ENCODE measurements at regions not wholly inside any gene's neighbourhood (a gene's known extent, or its start where the extent isn't known, plus 50 kb on each side); places are given as distances from the start of the nearest gene placed in this dataset.
"Not testable (repeated sequence)": the region's sequence is repeated elsewhere in the genome, so short reads cannot be mapped to it uniquely, and the experiment has no call there.

DNA sequence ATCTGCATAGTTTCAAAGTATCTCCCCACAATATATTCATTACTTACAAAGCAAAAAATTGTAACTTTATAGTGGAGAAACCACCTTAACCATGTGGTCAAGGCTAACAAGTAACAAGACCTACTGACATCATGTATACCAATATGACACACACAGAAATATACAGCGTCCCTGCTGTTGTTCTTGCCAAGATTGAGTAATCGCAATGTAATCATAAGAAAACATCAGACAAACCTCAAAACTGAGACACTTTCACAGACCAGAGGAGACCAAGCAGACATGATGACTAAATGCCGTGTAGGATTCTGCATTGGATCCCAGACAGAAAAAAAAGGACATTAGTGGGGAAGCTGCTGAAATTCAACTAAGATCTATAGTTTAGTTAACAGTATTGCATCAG lies 123.0 kb downstream of the ACAA2 start:
- Mint-ChIP-seq H3K27me3 (peaks cover 8% of the 10 kb centered on the region), H3K4me1 (no peaks in the 10 kb centered on the region), H3K27ac (no peak overlapping the region), H3K4me3 (no peak overlapping the region), H3K36me3 (ENCODE audit: low read depth) (no peaks in the 10 kb centered on the region), H3K9me3 (no peaks in the 10 kb centered on the region)
- intact Hi-C loops (cut with micrococcal nuclease), result no loop called here
- DNase-seq (no peak), ATAC-seq (ENCODE audit: low read depth) (no peak)
- ChIA-PET POLR2A (no interaction called here), CTCF (no interaction called here)
- TF ChIP-seq, protein P1, sequence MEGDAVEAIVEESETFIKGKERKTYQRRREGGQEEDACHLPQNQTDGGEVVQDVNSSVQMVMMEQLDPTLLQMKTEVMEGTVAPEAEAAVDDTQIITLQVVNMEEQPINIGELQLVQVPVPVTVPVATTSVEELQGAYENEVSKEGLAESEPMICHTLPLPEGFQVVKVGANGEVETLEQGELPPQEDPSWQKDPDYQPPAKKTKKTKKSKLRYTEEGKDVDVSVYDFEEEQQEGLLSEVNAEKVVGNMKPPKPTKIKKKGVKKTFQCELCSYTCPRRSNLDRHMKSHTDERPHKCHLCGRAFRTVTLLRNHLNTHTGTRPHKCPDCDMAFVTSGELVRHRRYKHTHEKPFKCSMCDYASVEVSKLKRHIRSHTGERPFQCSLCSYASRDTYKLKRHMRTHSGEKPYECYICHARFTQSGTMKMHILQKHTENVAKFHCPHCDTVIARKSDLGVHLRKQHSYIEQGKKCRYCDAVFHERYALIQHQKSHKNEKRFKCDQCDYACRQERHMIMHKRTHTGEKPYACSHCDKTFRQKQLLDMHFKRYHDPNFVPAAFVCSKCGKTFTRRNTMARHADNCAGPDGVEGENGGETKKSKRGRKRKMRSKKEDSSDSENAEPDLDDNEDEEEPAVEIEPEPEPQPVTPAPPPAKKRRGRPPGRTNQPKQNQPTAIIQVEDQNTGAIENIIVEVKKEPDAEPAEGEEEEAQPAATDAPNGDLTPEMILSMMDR (IDR thresholded peaks at IDR 0.05), result no peak

DNA sequence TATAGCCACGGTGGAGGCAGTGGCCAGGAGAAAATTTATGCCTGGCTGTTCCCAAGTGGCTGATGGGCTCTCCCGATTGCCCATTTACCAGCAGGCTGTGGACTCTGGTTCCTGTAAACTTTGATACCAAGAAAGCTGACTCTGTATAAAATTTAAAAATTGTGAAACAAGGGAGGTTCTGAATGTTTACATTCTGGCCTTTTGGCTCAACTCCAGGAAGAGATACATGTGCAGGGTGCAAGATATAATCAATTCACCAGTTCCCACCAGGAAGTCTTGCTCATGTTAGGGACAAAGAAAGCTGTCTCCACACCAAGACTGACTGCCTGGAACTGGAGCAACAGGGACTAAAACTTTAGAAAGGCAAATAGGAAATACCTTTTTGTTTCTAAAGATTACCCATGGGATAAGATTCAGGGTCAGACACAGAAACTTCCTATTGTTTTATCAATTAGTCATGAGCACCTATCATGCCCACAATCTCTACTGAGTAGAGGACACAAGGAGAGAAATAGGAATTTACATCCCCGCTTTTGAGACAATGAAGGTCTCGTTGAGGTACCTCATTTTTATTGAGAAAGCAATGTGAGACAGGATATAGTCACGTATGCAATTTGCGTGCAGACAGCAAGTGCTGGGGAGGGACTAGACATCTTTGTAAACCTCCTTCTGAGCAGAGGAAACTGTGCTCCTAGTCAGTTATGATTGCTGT lies 123.5 kb downstream of the LIPG start:
- ATAC-seq (ENCODE audit: low read depth) (no peak), DNase-seq (no peak)
- no peaks in the 10 kb centered on the region for H3K36me3 Mint-ChIP-seq (ENCODE audit: low read depth)
- no peaks in the 10 kb centered on the region for H3K4me1 Mint-ChIP-seq
- H3K9me3 Mint-ChIP-seq, result no peaks in the 10 kb centered on the region
- CTCF ChIA-PET, result no interaction called here
- H3K27me3 Mint-ChIP-seq, result peaks cover 15% of the 10 kb centered on the region
- H3K4me3 Mint-ChIP-seq, result no peak overlapping the region
- intact Hi-C loops (cut with micrococcal nuclease), result no loop called here
- POLR2A ChIA-PET, result no interaction called here
- TF ChIP-seq, protein P1 (IDR thresholded peaks at IDR 0.05), result no peak
- H3K27ac Mint-ChIP-seq, result no peak overlapping the region

DNA sequence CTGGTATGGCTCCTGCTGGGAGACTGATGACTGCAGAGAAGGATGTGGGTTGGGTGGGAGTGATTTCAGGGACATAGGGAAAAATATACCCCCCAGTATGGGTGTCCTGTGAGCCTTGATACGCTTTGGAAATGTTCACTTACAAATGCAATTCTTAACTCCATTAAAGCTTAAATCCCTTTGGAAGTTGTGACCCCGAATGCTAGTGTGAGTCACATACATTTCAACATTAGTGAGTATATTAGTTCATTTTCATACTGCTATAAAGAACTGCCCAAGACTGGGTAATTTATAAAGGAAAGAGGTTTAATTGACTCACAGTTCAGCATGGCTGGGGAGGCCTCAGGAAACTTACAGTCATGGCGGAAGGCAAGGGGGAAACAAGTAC lies 120.9 kb downstream of the LIPG start:
- CTCF ChIA-PET; intact Hi-C loops (cut with micrococcal nuclease); DNase-seq; H3K9me3 Mint-ChIP-seq; H3K36me3 Mint-ChIP-seq (ENCODE audit: low read depth); H3K4me1 Mint-ChIP-seq; H3K27ac Mint-ChIP-seq; H3K4me3 Mint-ChIP-seq; ATAC-seq (ENCODE audit: low read depth): not testable (repeated sequence)
- peaks cover 14% of the 10 kb centered on the region for H3K27me3 Mint-ChIP-seq
- POLR2A ChIA-PET, result interaction anchor here (0.6 kb wide), 1 partner anchor 11 kb away, joined by 3 read pairs; no protein-coding TSS in a partner anchor

DNA sequence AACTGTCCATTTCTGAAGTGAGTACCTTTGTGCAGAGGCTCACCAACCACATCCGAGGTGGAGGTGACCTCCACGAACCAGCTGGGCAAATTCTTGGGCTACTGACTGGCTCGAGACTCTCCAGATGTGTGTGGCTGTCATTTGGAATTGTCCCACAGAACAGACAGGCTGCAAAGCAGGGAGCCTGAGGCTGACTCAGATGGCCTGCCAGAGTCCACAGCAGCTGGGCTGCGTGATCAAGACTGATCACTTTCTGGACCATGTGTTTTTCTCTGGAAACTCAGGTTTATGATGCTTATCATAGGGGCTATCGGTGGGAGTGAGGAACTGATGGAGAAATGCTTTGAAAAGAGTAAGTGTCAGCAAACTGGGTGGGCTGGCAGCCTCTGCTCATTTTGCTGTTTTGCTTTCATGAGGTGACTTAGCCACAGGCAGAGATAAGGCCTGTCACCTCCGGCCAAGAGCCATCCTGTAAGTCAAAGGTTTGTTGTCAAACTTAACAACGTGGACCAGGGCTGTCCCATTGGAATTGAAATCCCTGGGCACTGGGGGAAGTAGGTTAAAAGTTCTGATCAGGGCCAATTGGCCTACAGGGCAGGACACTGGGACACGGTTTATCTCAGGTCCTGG lies 120.4 kb downstream of the LIPG start:
- TF ChIP-seq, protein P1 (IDR thresholded peaks at IDR 0.05), result no peak
- ChIA-PET POLR2A (interaction anchor here (0.6 kb wide), 1 partner anchor 11 kb away, joined by 3 read pairs; no protein-coding TSS in a partner anchor), CTCF (no interaction called here)
- H3K4me3 Mint-ChIP-seq, result no peak overlapping the region
- DNase-seq, result no peak
- intact Hi-C loops (cut with micrococcal nuclease), result no loop called here
- H3K4me1 Mint-ChIP-seq, result peaks cover 1% of the 10 kb centered on the region
- H3K9me3 Mint-ChIP-seq, result no peaks in the 10 kb centered on the region
- ATAC-seq (ENCODE audit: low read depth), result no peak
- H3K27me3 Mint-ChIP-seq, result peaks cover 14% of the 10 kb centered on the region
- no peak overlapping the region for H3K27ac Mint-ChIP-seq
- H3K36me3 Mint-ChIP-seq (ENCODE audit: low read depth), result no peaks in the 10 kb centered on the region

DNA sequence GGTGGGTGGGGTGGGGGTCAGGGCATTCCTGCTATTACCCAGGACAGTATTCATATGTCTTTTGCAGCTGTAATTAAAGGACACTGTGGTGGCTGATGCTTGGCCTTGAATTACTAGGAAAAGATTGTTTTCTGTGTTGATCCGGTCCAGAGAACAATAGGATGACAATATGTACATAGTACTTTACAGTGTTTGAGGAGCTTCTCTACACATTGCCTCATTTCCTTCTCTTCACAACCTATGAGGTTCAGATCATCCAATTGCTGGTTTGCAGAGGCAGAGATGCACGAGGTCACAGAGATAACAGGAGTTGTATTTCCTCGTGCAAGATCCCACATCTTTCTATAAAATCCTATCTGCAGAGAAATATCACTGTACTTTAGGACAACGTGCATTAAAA lies 119.5 kb downstream of the LIPG start:
- ChIA-PET CTCF (no interaction called here), POLR2A (no interaction called here)
- Mint-ChIP-seq H3K4me1 (peaks cover 1% of the 10 kb centered on the region), H3K27ac (no peak overlapping the region), H3K27me3 (peaks cover 14% of the 10 kb centered on the region), H3K9me3 (no peaks in the 10 kb centered on the region), H3K4me3 (no peak overlapping the region), H3K36me3 (ENCODE audit: low read depth) (no peaks in the 10 kb centered on the region)
- intact Hi-C loops (cut with micrococcal nuclease), result no loop called here
- no peak for ATAC-seq (ENCODE audit: low read depth)
- no peak for DNase-seq
- TF ChIP-seq, protein P1 (IDR thresholded peaks at IDR 0.05), result no peak
